HG02840 (cell line): ENCODE measurements at regions not wholly inside any gene's neighbourhood (a gene's known extent, or its start where the extent isn't known, plus 50 kb on each side); places are given as distances from the start of the nearest gene placed in this dataset.

ENCODE experiments used
- ATAC-seq: cut with Tn5 transposase; IDR thresholded peaks from one replicate; pipeline ENCODE4 v1.9.1; 2021; ENCODE audit warnings: mild to moderate bottlenecking, moderate library complexity, moderate number of reproducible peaks; ENCODE audit not compliant: unreplicated experiment, low FRiP score

DNA sequence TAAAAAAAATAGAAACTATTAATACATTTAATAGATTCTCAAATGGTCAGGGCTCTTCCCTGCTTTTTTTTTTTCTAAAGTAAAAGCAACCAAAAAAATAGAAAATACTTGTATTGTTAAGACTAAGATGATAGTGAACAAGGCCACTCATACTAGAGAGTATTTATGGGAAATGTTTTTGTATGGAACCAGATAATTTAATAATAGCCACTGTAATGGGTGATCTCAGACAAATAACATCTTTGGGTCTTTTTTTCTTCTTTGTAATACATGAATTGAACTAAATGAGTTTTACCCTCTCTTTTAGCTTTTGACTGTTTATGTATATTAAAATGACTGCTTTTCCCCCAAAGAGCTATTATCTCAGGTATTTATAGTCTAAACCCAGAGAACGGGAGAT, 92.1 kb upstream of the ELOVL6 start:
- no peak for ATAC-seq

DNA sequence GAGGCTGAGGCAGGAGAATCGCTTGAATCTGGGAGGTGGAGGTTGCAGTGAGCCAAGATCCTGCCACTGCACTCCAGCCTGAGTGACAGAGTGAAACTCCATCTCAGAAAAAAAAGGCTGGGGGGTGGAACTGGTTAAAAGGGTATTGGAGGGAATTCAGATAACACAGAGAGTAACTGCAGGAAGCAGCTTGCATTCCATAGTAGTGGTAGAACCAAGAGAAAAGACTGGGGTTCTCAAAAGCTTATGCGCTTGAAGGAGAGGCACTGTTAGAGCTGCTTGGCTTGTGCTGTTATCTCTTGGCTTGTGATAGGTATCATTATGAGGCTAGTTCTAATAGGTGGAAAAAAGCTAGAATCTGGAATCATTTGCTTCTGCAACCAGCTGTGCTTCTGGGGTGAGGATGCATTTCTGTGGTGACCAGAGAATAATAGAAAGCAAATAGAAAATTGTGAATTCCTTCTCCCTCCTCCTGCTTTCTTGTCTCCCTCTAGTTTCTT, 91.2 kb upstream of the ELOVL6 start:
- no peak for ATAC-seq

DNA sequence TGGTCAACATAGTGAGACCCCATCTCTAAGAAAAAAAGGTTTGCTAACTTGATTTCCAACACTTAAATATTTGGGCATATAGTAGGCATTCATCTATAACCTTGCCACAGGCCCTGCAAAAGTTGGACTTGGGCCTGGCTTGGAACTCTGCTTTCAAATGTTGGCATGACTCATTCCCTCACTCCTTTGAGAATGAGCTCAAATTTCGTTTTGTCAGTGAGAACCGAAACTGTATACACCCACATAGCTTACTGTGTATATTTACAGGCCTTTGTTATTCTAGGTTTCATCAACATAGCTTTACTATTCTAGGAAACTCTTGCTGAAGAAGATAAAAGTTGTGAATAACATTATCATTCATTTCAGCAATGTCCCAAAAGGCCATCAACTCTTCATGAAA, 88.7 kb upstream of the ELOVL6 start:
- ATAC-seq, result peak; percentile 100

DNA sequence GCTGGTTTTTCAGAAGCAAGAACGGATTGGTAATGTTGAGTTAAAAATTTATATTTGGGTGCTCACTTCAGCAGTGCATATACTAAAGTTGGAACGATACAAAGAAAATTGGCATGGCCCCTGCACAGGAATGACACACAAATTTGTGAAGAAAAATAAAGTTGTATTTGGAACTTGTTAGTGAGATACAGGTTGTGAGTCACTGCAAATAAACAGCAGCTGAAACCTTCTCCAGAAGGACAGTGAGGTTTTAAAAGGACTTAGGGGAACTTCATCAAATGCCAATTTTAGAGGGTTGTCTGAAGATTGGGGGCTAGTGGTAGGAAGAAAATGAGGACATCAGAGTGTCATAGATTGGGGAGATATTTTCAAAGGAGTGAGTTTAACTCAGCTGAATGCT, 79.7 kb upstream of the ELOVL6 start:
- ATAC-seq, result no peak

DNA sequence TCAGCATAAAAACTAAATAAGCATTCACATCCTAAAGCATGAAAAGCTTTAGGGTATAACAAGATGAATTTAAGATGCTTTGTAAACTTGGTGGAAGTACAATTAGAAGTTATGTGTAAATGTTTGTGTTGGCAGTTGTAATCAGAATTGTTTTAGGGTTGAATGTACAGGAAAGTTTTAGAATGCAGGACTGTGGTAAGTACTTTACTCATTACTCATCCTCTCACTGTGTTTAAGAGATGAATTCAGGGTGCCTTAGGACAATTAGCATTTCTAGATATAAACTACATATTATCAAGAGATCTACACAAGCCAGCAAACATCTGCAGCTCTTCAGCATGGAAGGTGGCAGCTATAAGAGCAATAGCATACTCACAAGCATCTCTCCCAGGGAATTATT, 77.5 kb upstream of the ELOVL6 start:
- ATAC-seq, result no peak

DNA sequence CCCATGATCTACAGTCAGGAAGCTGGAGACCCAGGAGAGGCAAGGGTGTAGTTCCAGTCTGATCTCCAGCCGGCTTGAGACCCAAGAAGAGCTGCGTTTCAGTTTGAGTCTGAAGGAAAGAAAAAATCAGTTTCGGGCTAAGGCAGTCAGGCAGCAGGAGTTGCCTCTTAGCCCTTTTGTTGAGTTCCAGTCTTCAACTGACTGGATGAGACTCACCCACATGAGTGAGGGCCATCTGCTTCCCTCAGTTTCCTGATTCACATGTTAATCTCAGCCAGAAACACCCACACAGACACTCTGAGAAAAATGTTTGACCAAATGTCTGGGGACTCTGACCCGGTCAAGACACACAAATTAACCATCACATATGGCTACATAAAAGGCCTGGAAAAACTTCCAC, 73.6 kb upstream of the ELOVL6 start:
- no peak for ATAC-seq

DNA sequence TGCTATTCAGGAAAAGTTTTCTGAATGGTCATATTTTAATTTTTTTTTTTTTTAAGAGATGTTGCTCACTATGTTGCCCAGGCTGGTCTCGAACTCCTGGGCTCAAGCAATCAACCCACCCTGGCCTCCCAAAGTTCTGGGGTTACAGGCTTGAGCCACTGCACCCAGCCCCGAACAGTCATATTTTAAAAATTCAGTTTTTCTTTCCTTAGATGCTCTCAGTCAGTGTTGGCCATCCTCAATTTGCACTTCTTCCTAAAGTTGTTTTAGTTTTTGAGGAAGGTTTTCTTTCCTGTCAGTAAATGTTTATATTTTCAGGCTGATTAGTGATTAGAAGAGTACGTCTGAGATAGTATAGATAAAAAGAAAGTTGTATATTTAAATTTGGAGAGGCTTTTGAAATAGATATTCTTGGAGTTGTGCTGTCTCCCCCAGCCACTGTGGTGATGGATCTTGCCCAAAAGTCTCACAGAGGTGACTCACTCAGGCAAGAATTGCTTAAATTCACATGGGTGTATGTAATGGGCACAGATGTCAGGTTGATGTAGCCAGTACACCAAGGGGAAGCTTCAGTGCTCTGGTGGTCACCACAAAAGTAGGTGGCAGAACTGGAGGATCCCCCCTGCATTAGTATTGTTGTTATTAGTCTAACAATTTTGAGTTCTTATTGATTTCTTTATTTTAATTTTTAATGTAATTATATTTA, 72.2 kb upstream of the ELOVL6 start:
- no peak for ATAC-seq

DNA sequence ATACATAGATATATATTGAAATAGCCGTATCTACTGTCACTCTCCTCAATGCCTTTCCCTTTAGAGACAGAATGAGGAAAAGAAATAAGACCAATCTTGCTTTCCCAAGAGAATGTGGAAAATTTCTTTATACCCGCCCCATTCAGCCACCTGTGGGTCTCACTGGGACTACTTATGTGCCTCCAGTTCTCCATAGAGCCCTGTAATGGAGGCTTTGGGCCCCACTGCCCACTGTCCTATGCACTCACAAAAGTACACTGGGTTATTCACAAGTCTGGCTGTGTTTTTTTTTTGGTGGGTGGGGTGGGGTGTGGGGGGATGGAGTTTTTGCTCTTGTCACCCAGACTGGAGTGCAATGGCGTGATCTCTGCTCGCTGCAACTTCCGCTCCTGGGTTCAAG, 70.4 kb upstream of the ELOVL6 start:
- ATAC-seq, result no peak

DNA sequence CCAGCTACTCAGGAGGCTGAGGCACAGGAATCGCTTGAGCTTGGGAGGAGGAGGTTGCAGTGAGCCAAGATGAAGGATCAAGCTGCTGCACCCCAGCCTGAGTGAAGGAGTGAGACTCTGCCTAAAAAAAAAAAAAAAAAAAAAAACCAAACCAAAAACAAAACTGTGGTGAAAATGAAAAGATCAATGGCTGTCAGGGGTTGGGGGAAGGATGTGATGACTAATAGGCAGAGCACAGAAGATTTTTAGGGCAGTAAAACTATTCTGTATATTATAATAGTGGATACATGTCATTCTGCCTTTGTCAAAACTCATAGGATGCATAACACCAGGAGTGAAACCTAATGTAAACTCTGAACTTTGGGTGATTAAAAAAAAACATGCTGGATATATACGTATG, 69.9 kb upstream of the ELOVL6 start:
- ATAC-seq, result no peak

DNA sequence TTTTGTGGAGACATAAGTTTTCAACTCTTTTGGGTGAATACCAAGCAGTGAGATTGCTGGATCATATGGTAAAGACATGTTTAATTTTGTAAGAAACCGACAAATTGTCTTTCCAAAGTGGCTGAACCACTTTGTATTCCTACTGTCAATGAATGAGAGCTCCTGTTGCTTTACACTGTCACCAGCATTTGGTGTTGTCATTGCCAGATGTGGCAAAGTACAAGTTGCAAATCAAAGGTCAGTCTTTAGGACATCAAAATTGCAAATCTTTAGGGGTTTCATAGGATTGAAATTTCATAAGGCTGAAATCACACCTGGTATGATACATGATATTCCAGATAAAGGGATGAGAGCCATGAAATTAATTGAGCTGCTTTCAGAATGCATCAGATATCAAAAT, 67.7 kb upstream of the ELOVL6 start:
- no peak for ATAC-seq

DNA sequence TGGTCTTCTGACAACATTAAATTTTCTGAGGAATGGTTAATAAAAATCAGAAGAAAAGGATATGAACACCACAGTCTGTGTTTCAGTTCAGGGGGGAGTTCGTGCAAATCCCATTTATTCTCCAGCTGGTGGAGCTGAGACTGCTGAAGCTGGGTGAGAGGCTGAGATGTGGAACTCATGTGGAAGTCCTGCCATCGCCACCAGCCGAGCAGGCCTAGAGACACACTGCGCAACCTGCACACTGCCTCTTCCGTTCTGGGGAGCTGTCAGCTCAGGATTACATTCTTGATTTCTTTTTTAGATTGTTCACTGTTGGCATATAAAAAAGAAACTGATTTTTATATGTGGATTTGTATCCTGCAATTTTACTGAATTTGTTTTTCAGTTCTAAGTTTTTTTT, 66.6 kb upstream of the ELOVL6 start:
- ATAC-seq, result no peak

DNA sequence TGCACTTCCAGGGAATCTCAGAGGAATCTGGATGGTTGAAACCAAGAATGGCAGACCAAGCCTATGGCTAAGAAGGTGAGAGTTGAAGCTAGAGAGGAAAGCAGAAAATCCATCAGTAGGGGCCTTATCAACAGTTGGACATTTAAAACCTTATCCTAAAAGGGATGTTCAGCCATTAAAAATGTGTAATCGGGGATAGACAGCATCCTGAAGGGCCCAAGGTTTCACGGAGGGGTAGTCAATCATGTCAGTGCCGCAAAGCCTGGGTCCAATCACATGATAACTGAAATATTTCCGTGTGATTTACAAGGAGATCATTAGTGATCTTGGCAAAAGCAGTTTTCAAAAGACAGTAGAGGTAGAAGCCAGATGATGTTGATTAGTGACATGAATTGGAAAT, 61.9 kb upstream of the ELOVL6 start:
- no peak for ATAC-seq

DNA sequence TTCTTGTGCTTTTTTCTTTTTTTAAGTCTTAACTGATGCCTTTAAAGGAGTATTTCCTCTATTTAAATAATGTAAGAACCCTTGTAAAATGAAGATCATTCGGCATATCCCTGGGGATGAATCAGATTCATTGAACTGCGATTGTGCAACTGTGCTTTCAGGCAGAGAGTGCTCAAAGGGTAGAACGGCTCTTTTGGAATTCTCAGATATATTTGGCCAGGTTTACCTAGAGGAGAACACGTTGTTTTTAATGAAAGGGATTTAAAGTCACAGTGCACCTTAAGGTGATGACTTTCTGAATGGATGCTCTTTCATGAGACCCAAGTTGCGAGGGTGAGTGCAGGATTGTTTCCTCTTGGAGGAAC, 51.6 kb upstream of the ELOVL6 start:
- no peak for ATAC-seq

DNA sequence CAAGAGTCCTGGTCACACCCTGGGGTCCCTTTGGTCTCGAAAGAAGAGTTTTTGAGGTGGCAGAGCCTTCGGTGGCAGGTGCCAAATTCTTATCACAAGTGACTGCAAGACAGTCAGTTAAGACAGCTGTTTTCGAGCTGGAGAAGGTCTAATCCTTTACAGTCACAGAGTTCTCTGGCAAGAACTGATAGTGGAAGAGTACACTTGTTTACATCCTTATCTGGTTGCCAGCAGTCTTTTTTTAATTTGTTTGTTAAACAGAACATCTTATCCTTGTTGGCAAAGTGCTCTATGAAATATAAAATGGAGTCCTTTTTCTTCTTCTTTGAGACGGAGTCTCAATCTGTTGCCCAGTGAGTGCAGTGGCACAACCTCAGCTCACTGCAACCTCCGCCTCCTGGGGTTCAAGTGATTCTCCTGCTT, 50.4 kb upstream of the ELOVL6 start:
- ATAC-seq, result no peak
